A549 (cell line): ENCODE measurements at regions not wholly inside any gene's neighbourhood (a gene's known extent, or its start where the extent isn't known, plus 50 kb on each side); places are given as distances from the start of the nearest gene placed in this dataset.

Experiments used
- ATAC-seq, 2 experiments: fragments of 200-7000 bp in 1 of 2; fragments of >200 bp in 1 of 2; cut with Nextera tagmentation in 1 of 2; cut with Tn5 transposase in 1 of 2; 3 replicates each; pipeline versions ENCODE4 v1.8.0 to v1.9.1; 2018 to 2020; ENCODE audit warnings: mild to moderate bottlenecking in 1 of 2, moderate library complexity in 1 of 2
- CTCF ChIA-PET: fragments of 300-600 bp; sonication (Branson Sonifier 250); formaldehyde crosslinking; extraction: SDS; loops from one replicate; lab custom pipeline; 2021; ENCODE audit warnings: antibody characterized with exemption, inconsistent platforms; lab: Yijun Ruan, JAX
- POLR2A ChIA-PET: fragments of 350-600 bp; formaldehyde crosslinking; extraction: SDS; loops from one replicate; lab custom pipeline; 2021; ENCODE audit warnings: antibody characterized with exemption, inconsistent platforms; lab: Yijun Ruan, JAX
- DNase-seq, 2 experiments: peaks; one replicate each; pipeline versions ENCODE4 v3.0.0 to v3.0.0-alpha.2; 2011 to 2016; ENCODE audit warnings: low read depth in 1 of 2, low spot score in 1 of 2
- FAIRE-seq: peaks from 2 replicates; lab custom pipeline; 2011; peaks lifted over from hg19 to GRCh38; lab: Jason Lieb, UNC
- H3K27ac ChIP-seq, 2 experiments: fragments of >200 bp; sonication (Bioruptor Twin); formaldehyde crosslinking; 3 replicates each; pipeline ENCODE4 v1.5.1; 2016 to 2017
- H3K4me1 ChIP-seq: fragments of >200 bp; sonication (Bioruptor Twin); formaldehyde crosslinking; 3 replicates; pipeline ENCODE4 v1.6.1; 2016
- H3K4me2 ChIP-seq: fragments of >200 bp; sonication (Bioruptor Twin); formaldehyde crosslinking; 3 replicates; pipeline ENCODE4 v1.6.1; 2016
- H3K4me3 ChIP-seq: fragments of >200 bp; sonication (Bioruptor Twin); formaldehyde crosslinking; 3 replicates; pipeline ENCODE4 v1.5.1; 2016
- H3K9me3 ChIP-seq: fragments of >200 bp; sonication (Bioruptor Twin); formaldehyde crosslinking; 3 replicates; pipeline ENCODE4 v1.6.1; 2016
- BHLHE40 ChIP-seq: IDR thresholded peaks from 2 replicates; pipeline ENCODE4 v1.6.1; 2012; ENCODE audit warnings: low read depth, low read length, inconsistent platforms
- CHD2 ChIP-seq: fragments of 150-350 bp; IDR thresholded peaks from 2 replicates; pipeline ENCODE4 v1.6.1; 2014; ENCODE audit warnings: low read length; ENCODE audit not compliant: partially characterized antibody
- E2F6 ChIP-seq: IDR thresholded peaks from 2 replicates; pipeline ENCODE4 v1.6.1; 2012; ENCODE audit warnings: low read depth, borderline replicate concordance
- EHMT2 ChIP-seq: fragments of 200-600 bp; sonication (generic); IDR thresholded peaks from 2 replicates; pipeline ENCODE4 v1.6.1; 2016; ENCODE audit warnings: antibody characterized with exemption, low read depth, mild to moderate bottlenecking, moderate library complexity
- EP300 ChIP-seq, 2 experiments: fragments of >200 bp; sonication (Bioruptor Twin); formaldehyde crosslinking; IDR thresholded peaks; 2 replicates in 1 of 2; 3 replicates in 1 of 2; pipeline ENCODE4 v1.6.1; 2016 to 2017
- ESRRA ChIP-seq: fragments of 150-350 bp; IDR thresholded peaks from 2 replicates; pipeline ENCODE4 v1.6.1; 2014; ENCODE audit warnings: mild to moderate bottlenecking, low read length, borderline replicate concordance
- GATA3 ChIP-seq: IDR thresholded peaks from 2 replicates; pipeline ENCODE4 v1.6.1; 2012; ENCODE audit warnings: borderline replicate concordance
- HDAC2 ChIP-seq: fragments of 200-600 bp; sonication (generic); IDR thresholded peaks from 2 replicates; pipeline ENCODE4 v1.6.1; 2016
- HEYL ChIP-seq: fragments of 250-450 bp; sonication (Bioruptor Pico); IDR thresholded peaks from 2 replicates; pipeline ENCODE4 v1.8.0; 2021; ENCODE audit warnings: mild to moderate bottlenecking, moderate library complexity
- HMGXB4 ChIP-seq: fragments of 250-450 bp; sonication (Bioruptor Pico); IDR thresholded peaks from 2 replicates; pipeline ENCODE4 v1.5.0; 2021; ENCODE audit warnings: mild to moderate bottlenecking, moderate library complexity, borderline replicate concordance
- HOXA7 ChIP-seq: fragments of 250-450 bp; sonication (Bioruptor Pico); IDR thresholded peaks from 2 replicates; pipeline ENCODE4 v1.5.0; 2020; ENCODE audit warnings: mild to moderate bottlenecking, moderate library complexity
- HOXB13 ChIP-seq: fragments of 250-450 bp; sonication (Bioruptor Pico); IDR thresholded peaks from 2 replicates; pipeline ENCODE4 v1.5.0; 2020; ENCODE audit warnings: low read depth, mild to moderate bottlenecking, moderate library complexity
- MAFK ChIP-seq: fragments of 450-650 bp; IDR thresholded peaks from 2 replicates; pipeline ENCODE4 v1.6.1; 2014; ENCODE audit not compliant: partially characterized antibody
- PBX3 ChIP-seq: IDR thresholded peaks from 2 replicates; pipeline ENCODE4 v1.6.1; 2012
- PHF8 ChIP-seq: fragments of 200-600 bp; sonication (generic); IDR thresholded peaks from 2 replicates; pipeline ENCODE4 v1.6.1; 2016; ENCODE audit warnings: low read depth, mild to moderate bottlenecking, antibody characterized with exemption, moderate library complexity, borderline replicate concordance
- POLR2AphosphoS2 ChIP-seq: conservative IDR thresholded peaks from 2 replicates; pipeline ENCODE4 v1.6.1; 2012; ENCODE audit warnings: low read length, improper control_type of control experiment, inconsistent platforms
- RCOR1 ChIP-seq: fragments of 150-350 bp; IDR thresholded peaks from 2 replicates; pipeline ENCODE4 v1.6.1; 2014; ENCODE audit warnings: antibody characterized with exemption, low read length, low read depth
- SREBF2 ChIP-seq: fragments of 450-650 bp; IDR thresholded peaks from 2 replicates; pipeline ENCODE4 v1.6.1; 2014; ENCODE audit warnings: mild to moderate bottlenecking, moderate library complexity
- TFCP2L1 ChIP-seq: fragments of 250-450 bp; sonication (Bioruptor Pico); IDR thresholded peaks from 2 replicates; pipeline ENCODE4 v1.5.0; 2021; ENCODE audit warnings: mild to moderate bottlenecking
- ZNF302 ChIP-seq: fragments of 250-450 bp; sonication (Bioruptor Pico); IDR thresholded peaks from 2 replicates; pipeline ENCODE4 v1.9.0; 2021; ENCODE audit warnings: inconsistent platforms, mild to moderate bottlenecking, moderate library complexity
- WGBS: methylation state at CpG from one replicate; pipeline ENCODE4 v1.1.6; 2017; ENCODE audit errors: missing lambda C conversion rate; 5-methylcytosine and 5-hydroxymethylcytosine counted together
- TF ChIP-seq, protein P1 (sequence below): fragments of >200 bp; sonication (Bioruptor Twin); formaldehyde crosslinking; IDR thresholded peaks from 3 replicates; pipeline ENCODE4 v1.5.1; 2016
- TF ChIP-seq, protein P2 (sequence below): fragments of >200 bp; sonication (Bioruptor Twin); formaldehyde crosslinking; IDR thresholded peaks from 3 replicates; pipeline ENCODE4 v1.6.1; 2016

- DNase-seq: no peak
- no peak overlapping the region for H3K4me3 ChIP-seq
- POLR2A ChIA-PET: no interaction called here
- CTCF ChIA-PET: interaction anchor here (1.5 kb wide), 1 partner anchor 10 kb away, joined by 3 read pairs; no protein-coding TSS in a partner anchor
- no peak for FAIRE-seq
- no peak overlapping the region for H3K4me2 ChIP-seq
- TF ChIP-seq E2F6 (no peak), CHD2 (no peak), GATA3 (no peak), BHLHE40 (no peak), HMGXB4 (no peak), HDAC2 (no peak), PHF8 (no peak), HEYL (CRISPR knock-in tag) (no peak), TFCP2L1 (CRISPR knock-in tag) (no peak), RCOR1 (no peak), ZNF302 (no peak), EP300 (IDR thresholded peaks at IDR 0.05) (no peak), EHMT2 (no peak), HOXA7 (no peak), ESRRA (no peak), SREBF2 (no peak), HOXB13 (CRISPR knock-in tag) (no peak), POLR2AphosphoS2 (no peak)
- TF ChIP-seq, protein P1, sequence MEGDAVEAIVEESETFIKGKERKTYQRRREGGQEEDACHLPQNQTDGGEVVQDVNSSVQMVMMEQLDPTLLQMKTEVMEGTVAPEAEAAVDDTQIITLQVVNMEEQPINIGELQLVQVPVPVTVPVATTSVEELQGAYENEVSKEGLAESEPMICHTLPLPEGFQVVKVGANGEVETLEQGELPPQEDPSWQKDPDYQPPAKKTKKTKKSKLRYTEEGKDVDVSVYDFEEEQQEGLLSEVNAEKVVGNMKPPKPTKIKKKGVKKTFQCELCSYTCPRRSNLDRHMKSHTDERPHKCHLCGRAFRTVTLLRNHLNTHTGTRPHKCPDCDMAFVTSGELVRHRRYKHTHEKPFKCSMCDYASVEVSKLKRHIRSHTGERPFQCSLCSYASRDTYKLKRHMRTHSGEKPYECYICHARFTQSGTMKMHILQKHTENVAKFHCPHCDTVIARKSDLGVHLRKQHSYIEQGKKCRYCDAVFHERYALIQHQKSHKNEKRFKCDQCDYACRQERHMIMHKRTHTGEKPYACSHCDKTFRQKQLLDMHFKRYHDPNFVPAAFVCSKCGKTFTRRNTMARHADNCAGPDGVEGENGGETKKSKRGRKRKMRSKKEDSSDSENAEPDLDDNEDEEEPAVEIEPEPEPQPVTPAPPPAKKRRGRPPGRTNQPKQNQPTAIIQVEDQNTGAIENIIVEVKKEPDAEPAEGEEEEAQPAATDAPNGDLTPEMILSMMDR: no peak
- TF ChIP-seq, protein P2, sequence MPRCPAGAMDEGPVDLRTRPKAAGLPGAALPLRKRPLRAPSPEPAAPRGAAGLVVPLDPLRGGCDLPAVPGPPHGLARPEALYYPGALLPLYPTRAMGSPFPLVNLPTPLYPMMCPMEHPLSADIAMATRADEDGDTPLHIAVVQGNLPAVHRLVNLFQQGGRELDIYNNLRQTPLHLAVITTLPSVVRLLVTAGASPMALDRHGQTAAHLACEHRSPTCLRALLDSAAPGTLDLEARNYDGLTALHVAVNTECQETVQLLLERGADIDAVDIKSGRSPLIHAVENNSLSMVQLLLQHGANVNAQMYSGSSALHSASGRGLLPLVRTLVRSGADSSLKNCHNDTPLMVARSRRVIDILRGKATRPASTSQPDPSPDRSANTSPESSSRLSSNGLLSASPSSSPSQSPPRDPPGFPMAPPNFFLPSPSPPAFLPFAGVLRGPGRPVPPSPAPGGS: no peak
- TF ChIP-seq, all 56 proteins: peak for 0
- H3K4me1 ChIP-seq: no peaks in the 10 kb centered on the region
- 91% methylated on average over 1 of the region's 1 CpG for WGBS
- no peak for ATAC-seq
- no peak overlapping the region for H3K27ac ChIP-seq
- H3K9me3 ChIP-seq: no peaks in the 10 kb centered on the region
These were observed 154.9 kb upstream of the TIAM1 start for GRCh38 chr21:31498985-31499384.

DNA sequence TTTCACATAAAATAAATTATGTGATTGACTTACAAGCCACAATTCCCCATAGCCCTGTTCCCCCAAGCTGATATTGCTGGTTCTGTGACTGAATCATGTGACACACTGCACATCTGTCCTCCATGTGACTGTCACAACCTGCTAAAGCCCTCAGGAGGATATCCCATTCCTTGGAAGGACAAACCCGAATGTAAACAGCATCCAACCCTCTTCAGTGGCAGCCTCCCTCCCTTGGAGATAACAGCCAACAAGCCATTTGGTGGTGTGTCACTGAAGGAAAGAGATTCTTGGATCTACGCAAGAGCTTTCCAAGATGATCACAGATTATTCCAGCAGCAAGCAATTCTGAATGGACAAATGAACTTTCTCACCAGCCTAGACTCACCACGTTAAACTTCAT lies 153.9 kb upstream of the TIAM1 start:
- no peaks in the 10 kb centered on the region for H3K9me3 ChIP-seq
- TF ChIP-seq PBX3 (no peak), MAFK (no peak), BHLHE40 (no peak)
- TF ChIP-seq, all 56 proteins: peak for 0
- H3K4me3 ChIP-seq: no peak overlapping the region
- FAIRE-seq (no peak), DNase-seq (no peak), ATAC-seq (no peak)
- H3K4me2 ChIP-seq: no peak overlapping the region
- ChIA-PET POLR2A (no interaction called here), CTCF (interaction anchor here (1.5 kb wide), 1 partner anchor 9 kb away, joined by 3 read pairs; no protein-coding TSS in a partner anchor)
- H3K4me1 ChIP-seq: no peaks in the 10 kb centered on the region
- 44% methylated on average over 2 of the region's 3 CpGs for WGBS
- no peak overlapping the region for H3K27ac ChIP-seq
